ENCODE measurements at regions not wholly inside any gene's neighbourhood (a gene's known extent, or its start where the extent isn't known, plus 50 kb on each side); places are given as distances from the start of the nearest gene placed in this dataset.

- TF ChIP-seq, protein P1, sequence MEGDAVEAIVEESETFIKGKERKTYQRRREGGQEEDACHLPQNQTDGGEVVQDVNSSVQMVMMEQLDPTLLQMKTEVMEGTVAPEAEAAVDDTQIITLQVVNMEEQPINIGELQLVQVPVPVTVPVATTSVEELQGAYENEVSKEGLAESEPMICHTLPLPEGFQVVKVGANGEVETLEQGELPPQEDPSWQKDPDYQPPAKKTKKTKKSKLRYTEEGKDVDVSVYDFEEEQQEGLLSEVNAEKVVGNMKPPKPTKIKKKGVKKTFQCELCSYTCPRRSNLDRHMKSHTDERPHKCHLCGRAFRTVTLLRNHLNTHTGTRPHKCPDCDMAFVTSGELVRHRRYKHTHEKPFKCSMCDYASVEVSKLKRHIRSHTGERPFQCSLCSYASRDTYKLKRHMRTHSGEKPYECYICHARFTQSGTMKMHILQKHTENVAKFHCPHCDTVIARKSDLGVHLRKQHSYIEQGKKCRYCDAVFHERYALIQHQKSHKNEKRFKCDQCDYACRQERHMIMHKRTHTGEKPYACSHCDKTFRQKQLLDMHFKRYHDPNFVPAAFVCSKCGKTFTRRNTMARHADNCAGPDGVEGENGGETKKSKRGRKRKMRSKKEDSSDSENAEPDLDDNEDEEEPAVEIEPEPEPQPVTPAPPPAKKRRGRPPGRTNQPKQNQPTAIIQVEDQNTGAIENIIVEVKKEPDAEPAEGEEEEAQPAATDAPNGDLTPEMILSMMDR (conservative IDR thresholded peaks at IDR 0.05; ENCODE audit: low read length), result no peak
- no peak for TF ChIP-seq EZH2phosphoT487 (IDR thresholded peaks at IDR 0.05; ENCODE audit: borderline replicate concordance)
Measured at GRCh38 chr10:30738416-30738815, 108.9 kb upstream of the LYZL2 start.
